Smooth muscle cell (in vitro differentiated cells): ENCODE measurements at regions not wholly inside any gene's neighbourhood (a gene's known extent, or its start where the extent isn't known, plus 50 kb on each side); places are given as distances from the start of the nearest gene placed in this dataset.

ENCODE experiments used
- DNase-seq: peaks from one replicate; lab custom pipeline; 2025; ENCODE audit not compliant: unreplicated experiment; lab: John Stamatoyannopoulos, UW
- H2AFZ ChIP-seq: fragments of 200-600 bp; sonication (generic); 2 replicates; pipeline ENCODE4 v1.6.0; 2016; ENCODE audit warnings: antibody characterized with exemption, low read depth, mild to moderate bottlenecking
- H3F3A ChIP-seq: fragments of 200-600 bp; sonication (generic); 2 replicates; pipeline ENCODE4 v1.6.0; 2017; ENCODE audit warnings: antibody characterized with exemption, low read depth
- H3K27ac ChIP-seq: fragments of 200-600 bp; sonication (generic); 2 replicates; pipeline ENCODE4 v1.5.1; 2016; ENCODE audit warnings: low read depth, mild to moderate bottlenecking
- H3K27me3 ChIP-seq: fragments of 200-600 bp; sonication (generic); 2 replicates; pipeline ENCODE4 v1.6.1; 2016; ENCODE audit warnings: low read depth, mild to moderate bottlenecking
- H3K36me3 ChIP-seq: fragments of 200-600 bp; sonication (generic); 2 replicates; pipeline ENCODE4 v1.5.1; 2016; ENCODE audit warnings: low read depth
- H3K4me1 ChIP-seq: fragments of 200-600 bp; sonication (generic); 2 replicates; pipeline ENCODE4 v1.5.1; 2016; ENCODE audit warnings: low read depth
- H3K4me2 ChIP-seq: fragments of 200-600 bp; sonication (generic); 2 replicates; pipeline ENCODE4 v1.6.0; 2016; ENCODE audit warnings: mild to moderate bottlenecking
- H3K4me3 ChIP-seq: fragments of 200-600 bp; sonication (generic); 2 replicates; pipeline ENCODE4 v1.5.1; 2016; ENCODE audit warnings: mild to moderate bottlenecking
- H3K79me2 ChIP-seq: fragments of 200-600 bp; sonication (generic); 2 replicates; pipeline ENCODE4 v1.6.0; 2016; ENCODE audit warnings: low read depth, mild to moderate bottlenecking
- H3K9ac ChIP-seq: fragments of 200-600 bp; sonication (generic); 2 replicates; pipeline ENCODE4 v1.6.0; 2016; ENCODE audit warnings: low read depth
- H3K9me3 ChIP-seq: fragments of 200-600 bp; sonication (generic); replicated peaks from 2 replicates; pipeline ENCODE4 v1.5.1; 2016; ENCODE audit warnings: low read depth
- H4K20me1 ChIP-seq: fragments of 200-600 bp; sonication (generic); 2 replicates; pipeline ENCODE4 v1.6.0; 2016; ENCODE audit warnings: low read depth
- CTCF ChIP-seq: fragments of 200-600 bp; sonication (generic); IDR thresholded peaks from 2 replicates; pipeline ENCODE4 v1.5.1; 2017; ENCODE audit warnings: borderline replicate concordance, mild to moderate bottlenecking, antibody characterized with exemption; ENCODE audit not compliant: insufficient read depth, poor library complexity, severe bottlenecking
- WGBS: methylation state at CpG from one replicate; pipeline ENCODE4 v1.1.7; 2016; ENCODE audit warnings: low lambda C conversion rate; 5-methylcytosine and 5-hydroxymethylcytosine counted together

GRCh38 chr2:126494593-126494992 lies 161.4 kb upstream of the GYPC start:
- H3F3A ChIP-seq: no peaks in the 10 kb centered on the region
- no peak for TF ChIP-seq CTCF

GRCh38 chr2:126495189-126495588 lies 160.8 kb upstream of the GYPC start:
- TF ChIP-seq CTCF: no peak
- DNase-seq: no peak
- H4K20me1 ChIP-seq: no peaks in the 10 kb centered on the region
- H3K4me1 ChIP-seq: no peaks in the 10 kb centered on the region
- H2AFZ ChIP-seq: no peak overlapping the region
- H3K27me3 ChIP-seq: no peaks in the 10 kb centered on the region
- H3K4me3 ChIP-seq: no peak overlapping the region
- peaks cover 2% of the 10 kb centered on the region for H3K9me3 ChIP-seq
- no peaks in the 10 kb centered on the region for H3K79me2 ChIP-seq
- no peak overlapping the region for H3K4me2 ChIP-seq
- H3K9ac ChIP-seq: no peak overlapping the region
- 74% methylated on average over 2 of the region's 2 CpGs for WGBS
- no peak overlapping the region for H3K27ac ChIP-seq
- H3F3A ChIP-seq: no peaks in the 10 kb centered on the region
- H3K36me3 ChIP-seq: no peaks in the 10 kb centered on the region

More at GRCh38 chr2:126494593-126494992, 161.4 kb upstream of the GYPC start:
- H3K4me1 ChIP-seq: no peaks in the 10 kb centered on the region
- DNase-seq: no peak
- no peak overlapping the region for H3K4me2 ChIP-seq
- H3K4me3 ChIP-seq: no peak overlapping the region
- no peaks in the 10 kb centered on the region for H3K79me2 ChIP-seq
- H3K27ac ChIP-seq: no peak overlapping the region
- no peaks in the 10 kb centered on the region for H3K27me3 ChIP-seq
- H3K9ac ChIP-seq: no peak overlapping the region
- H3K9me3 ChIP-seq: peaks cover 2% of the 10 kb centered on the region
- H2AFZ ChIP-seq: no peak overlapping the region
- no peaks in the 10 kb centered on the region for H3K36me3 ChIP-seq
- no peaks in the 10 kb centered on the region for H4K20me1 ChIP-seq

GRCh38 chr2:126496493-126496892 lies 159.5 kb upstream of the GYPC start:
- Histone ChIP-seq H3K4me2 (no peak overlapping the region), H3K36me3 (no peaks in the 10 kb centered on the region), H3K4me3 (no peak overlapping the region), H3K79me2 (no peaks in the 10 kb centered on the region), H3F3A (no peaks in the 10 kb centered on the region), H3K27ac (no peak overlapping the region), H2AFZ (no peak overlapping the region), H4K20me1 (no peaks in the 10 kb centered on the region), H3K9ac (no peak overlapping the region), H3K9me3 (peaks cover 2% of the 10 kb centered on the region), H3K4me1 (no peaks in the 10 kb centered on the region), H3K27me3 (no peaks in the 10 kb centered on the region)
- DNase-seq: no peak
- WGBS: 92% methylated on average over 5 of the region's 5 CpGs
- no peak for TF ChIP-seq CTCF

- H3K27me3 ChIP-seq: no peaks in the 10 kb centered on the region
- no peak overlapping the region for H3K4me3 ChIP-seq
- no peaks in the 10 kb centered on the region for H3K79me2 ChIP-seq
- H2AFZ ChIP-seq: no peak overlapping the region
- no peaks in the 10 kb centered on the region for H3K9me3 ChIP-seq
- H3K4me2 ChIP-seq: no peak overlapping the region
- no peaks in the 10 kb centered on the region for H3K36me3 ChIP-seq
- 85% methylated on average over 3 of the region's 3 CpGs for WGBS
- no peak for TF ChIP-seq CTCF
- no peak for DNase-seq
- H4K20me1 ChIP-seq: no peaks in the 10 kb centered on the region
- no peak overlapping the region for H3K9ac ChIP-seq
- no peaks in the 10 kb centered on the region for H3K4me1 ChIP-seq
- no peaks in the 10 kb centered on the region for H3F3A ChIP-seq
- no peak overlapping the region for H3K27ac ChIP-seq
These were observed 152.5 kb upstream of the GYPC start for GRCh38 chr2:126503476-126503875.
